Liver (tissue), 8 donors: ENCODE measurements at regions not wholly inside any gene's neighbourhood (a gene's known extent, or its start where the extent isn't known, plus 50 kb on each side); places are given as distances from the start of the nearest gene placed in this dataset.

Experiments used
- DNase-seq: peaks from one replicate; pipeline ENCODE4 v3.0.0-alpha.2; 2017; ENCODE audit warnings: low spot score
- H3K27ac ChIP-seq, 2 donors: one replicate each; pipeline ENCODE4 v1.7.0; 2013; ENCODE audit warnings: inconsistent platforms in 2 of 2, low read length in 2 of 2, control low read depth in 1 of 2, low read depth in 1 of 2, mild to moderate bottlenecking in 1 of 2
- H3K27me3 ChIP-seq, 4 donors: one replicate each; pipeline versions ENCODE4 v1.6.1 to v1.7.0; 2013; ENCODE audit warnings: low read length in 3 of 4, inconsistent platforms in 1 of 4, mild to moderate bottlenecking in 1 of 4, moderate library complexity in 1 of 4; ENCODE audit not compliant: control insufficient read depth in 4 of 4, insufficient read depth in 4 of 4
- H3K36me3 ChIP-seq, 4 donors: one replicate each; pipeline versions ENCODE4 v1.6.1 to v1.7.0; 2013; ENCODE audit warnings: low read length in 3 of 4, mild to moderate bottlenecking in 3 of 4, low read depth in 1 of 4, moderate library complexity in 1 of 4; ENCODE audit not compliant: control insufficient read depth in 4 of 4, insufficient read depth in 3 of 4
- H3K4me1 ChIP-seq, 4 donors: one replicate each; pipeline versions ENCODE4 v1.6.1 to v1.7.0; 2013; ENCODE audit warnings: low read length in 3 of 4, mild to moderate bottlenecking in 3 of 4, moderate library complexity in 1 of 4; ENCODE audit not compliant: control insufficient read depth in 4 of 4, insufficient read depth in 4 of 4
- H3K4me3 ChIP-seq, 3 donors: one replicate each; pipeline versions ENCODE4 v1.6.1 to v1.7.0; 2013; ENCODE audit warnings: low read length in 3 of 3, control low read depth in 1 of 3, low read depth in 1 of 3, mild to moderate bottlenecking in 1 of 3
- H3K9ac ChIP-seq, 2 donors: one replicate each; pipeline ENCODE4 v1.7.0; 2013; ENCODE audit warnings: low read length in 2 of 2, mild to moderate bottlenecking in 2 of 2, moderate library complexity in 2 of 2, control low read depth in 1 of 2, low read depth in 1 of 2
- H3K9me3 ChIP-seq, 4 donors: one replicate each; pipeline versions ENCODE4 v1.6.1 to v1.7.0; 2013; ENCODE audit warnings: low read length in 3 of 4; ENCODE audit not compliant: control insufficient read depth in 4 of 4
- EGR1 ChIP-seq, 2 donors: IDR thresholded peaks; 2 replicates each; pipeline ENCODE4 v1.6.1; 2016 to 2018; ENCODE audit warnings: antibody characterized with exemption in 2 of 2, low read depth in 2 of 2
- FOXA1 ChIP-seq: IDR thresholded peaks from 2 replicates; pipeline ENCODE4 v1.6.1; 2016; ENCODE audit warnings: antibody characterized with exemption
- FOXA2 ChIP-seq: IDR thresholded peaks from 2 replicates; pipeline ENCODE4 v1.6.1; 2016; ENCODE audit warnings: antibody characterized with exemption
- GABPA ChIP-seq, 2 donors: IDR thresholded peaks in 1 of 2; conservative IDR thresholded peaks in 1 of 2; 2 replicates each; pipeline ENCODE4 v1.6.1; 2016; ENCODE audit warnings: antibody characterized with exemption in 2 of 2, mild to moderate bottlenecking in 1 of 2, moderate library complexity in 1 of 2
- HNF4A ChIP-seq, 2 donors: conservative IDR thresholded peaks; 2 replicates each; pipeline ENCODE4 v1.6.1; 2016; ENCODE audit warnings: antibody characterized with exemption in 2 of 2, mild to moderate bottlenecking in 2 of 2
- HNF4G ChIP-seq: IDR thresholded peaks from 2 replicates; pipeline ENCODE4 v1.6.1; 2016; ENCODE audit warnings: antibody characterized with exemption
- JUND ChIP-seq, 2 donors: IDR thresholded peaks; 2 replicates each; pipeline ENCODE4 v1.6.1; 2016; ENCODE audit warnings: antibody characterized with exemption in 2 of 2
- NR2F2 ChIP-seq: IDR thresholded peaks from 2 replicates; pipeline ENCODE4 v1.6.1; 2016; ENCODE audit warnings: antibody characterized with exemption
- RAD21 ChIP-seq, 2 donors: IDR thresholded peaks; 2 replicates each; pipeline ENCODE4 v1.6.1; 2016; ENCODE audit warnings: antibody characterized with exemption in 2 of 2, mild to moderate bottlenecking in 2 of 2
- RXRA ChIP-seq, 2 donors: IDR thresholded peaks; 2 replicates each; pipeline ENCODE4 v1.6.1; 2017 to 2018; ENCODE audit warnings: antibody characterized with exemption in 2 of 2, mild to moderate bottlenecking in 1 of 2
- SP1 ChIP-seq: IDR thresholded peaks from 2 replicates; pipeline ENCODE4 v1.6.1; 2018; ENCODE audit warnings: antibody characterized with exemption, mild to moderate bottlenecking
- TAF1 ChIP-seq: conservative IDR thresholded peaks from 2 replicates; pipeline ENCODE4 v1.6.1; 2016; ENCODE audit warnings: antibody characterized with exemption, mild to moderate bottlenecking
- YY1 ChIP-seq: IDR thresholded peaks from 2 replicates; pipeline ENCODE4 v1.6.1; 2016; ENCODE audit warnings: antibody characterized with exemption, mild to moderate bottlenecking
- WGBS: extraction: QIAGEN DNeasy Blood & Tissue Kit; methylation state at CpG from one replicate; pipeline ENCODE4 v1.1.7; 2013; 5-methylcytosine and 5-hydroxymethylcytosine counted together
- TF ChIP-seq, protein P1 (sequence below): IDR thresholded peaks from 2 replicates; pipeline ENCODE4 v1.6.1; 2016; ENCODE audit warnings: antibody characterized with exemption
- TF ChIP-seq, protein P2 (sequence below): IDR thresholded peaks from 2 replicates; pipeline ENCODE4 v1.6.1; 2016; ENCODE audit warnings: antibody characterized with exemption, mild to moderate bottlenecking
- TF ChIP-seq, protein P3 (sequence below): fragments of 150-350 bp; IDR thresholded peaks from 2 replicates; pipeline ENCODE4 v1.5.1; 2017; ENCODE audit warnings: improper control_type of control experiment, low read depth, low read length; ENCODE audit not compliant: missing input control
- TF ChIP-seq, protein P4 (sequence below): IDR thresholded peaks from 2 replicates; pipeline ENCODE4 v1.6.1; 2016; ENCODE audit warnings: antibody characterized with exemption
- donor health status: healthy.
- donor health status: healthy.
- donor health status: healthy.
- donor health status: healthy.
- donor health status: healthy.

DNA sequence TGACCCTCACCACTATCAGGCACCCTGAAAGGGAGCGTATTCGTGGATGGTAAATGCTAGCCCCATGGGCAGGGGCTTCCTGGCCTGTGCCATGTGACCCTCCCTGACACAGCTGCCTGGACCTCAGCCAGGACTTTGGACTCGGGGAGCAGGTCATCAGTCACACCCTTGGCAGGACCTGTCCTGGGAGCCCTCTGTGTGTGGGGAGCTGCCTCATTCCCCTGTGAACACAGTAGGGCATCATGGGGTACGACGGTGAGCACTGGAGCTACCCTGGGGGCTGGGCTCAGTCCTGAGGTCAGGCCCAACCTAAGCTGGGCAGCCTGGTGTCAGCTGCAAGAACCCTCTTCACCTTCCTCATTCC is 129.3 kb upstream of the FAM20C start:
- no peak overlapping the region for H3K9ac ChIP-seq
- H3K27ac ChIP-seq = no peak overlapping the region
- H3K4me1 ChIP-seq = peaks cover 0 to 3% (median 0%) of the 10 kb centered on the region in 4 donors
- H3K36me3 ChIP-seq = peaks cover 0 to 1% (median 0%) of the 10 kb centered on the region in 4 donors
- 77% methylated on average over 5 of the region's 5 CpGs for WGBS
- TF ChIP-seq FOXA1 (no peak), FOXA2 (no peak), YY1 (no peak), NR2F2 (no peak), EGR1 (IDR thresholded peaks at IDR 0.05; ENCODE audit: low read depth in 2 of 2) (no peak), RXRA (IDR thresholded peaks at IDR 0.05) (no peak), HNF4A (conservative IDR thresholded peaks at IDR 0.05) (no peak), GABPA (IDR thresholded peaks at IDR 0.05 in 1 of 2, conservative IDR thresholded peaks at IDR 0.05 in 1 of 2) (no peak), JUND (IDR thresholded peaks at IDR 0.05) (no peak), HNF4G (no peak), RAD21 (IDR thresholded peaks at IDR 0.05) (no peak), TAF1 (no peak)
- TF ChIP-seq, protein P1, sequence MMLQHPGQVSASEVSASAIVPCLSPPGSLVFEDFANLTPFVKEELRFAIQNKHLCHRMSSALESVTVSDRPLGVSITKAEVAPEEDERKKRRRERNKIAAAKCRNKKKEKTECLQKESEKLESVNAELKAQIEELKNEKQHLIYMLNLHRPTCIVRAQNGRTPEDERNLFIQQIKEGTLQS = no peak
- TF ChIP-seq, protein P2, sequence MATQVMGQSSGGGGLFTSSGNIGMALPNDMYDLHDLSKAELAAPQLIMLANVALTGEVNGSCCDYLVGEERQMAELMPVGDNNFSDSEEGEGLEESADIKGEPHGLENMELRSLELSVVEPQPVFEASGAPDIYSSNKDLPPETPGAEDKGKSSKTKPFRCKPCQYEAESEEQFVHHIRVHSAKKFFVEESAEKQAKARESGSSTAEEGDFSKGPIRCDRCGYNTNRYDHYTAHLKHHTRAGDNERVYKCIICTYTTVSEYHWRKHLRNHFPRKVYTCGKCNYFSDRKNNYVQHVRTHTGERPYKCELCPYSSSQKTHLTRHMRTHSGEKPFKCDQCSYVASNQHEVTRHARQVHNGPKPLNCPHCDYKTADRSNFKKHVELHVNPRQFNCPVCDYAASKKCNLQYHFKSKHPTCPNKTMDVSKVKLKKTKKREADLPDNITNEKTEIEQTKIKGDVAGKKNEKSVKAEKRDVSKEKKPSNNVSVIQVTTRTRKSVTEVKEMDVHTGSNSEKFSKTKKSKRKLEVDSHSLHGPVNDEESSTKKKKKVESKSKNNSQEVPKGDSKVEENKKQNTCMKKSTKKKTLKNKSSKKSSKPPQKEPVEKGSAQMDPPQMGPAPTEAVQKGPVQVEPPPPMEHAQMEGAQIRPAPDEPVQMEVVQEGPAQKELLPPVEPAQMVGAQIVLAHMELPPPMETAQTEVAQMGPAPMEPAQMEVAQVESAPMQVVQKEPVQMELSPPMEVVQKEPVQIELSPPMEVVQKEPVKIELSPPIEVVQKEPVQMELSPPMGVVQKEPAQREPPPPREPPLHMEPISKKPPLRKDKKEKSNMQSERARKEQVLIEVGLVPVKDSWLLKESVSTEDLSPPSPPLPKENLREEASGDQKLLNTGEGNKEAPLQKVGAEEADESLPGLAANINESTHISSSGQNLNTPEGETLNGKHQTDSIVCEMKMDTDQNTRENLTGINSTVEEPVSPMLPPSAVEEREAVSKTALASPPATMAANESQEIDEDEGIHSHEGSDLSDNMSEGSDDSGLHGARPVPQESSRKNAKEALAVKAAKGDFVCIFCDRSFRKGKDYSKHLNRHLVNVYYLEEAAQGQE = no peak
- H3K4me3 ChIP-seq = no peak overlapping the region
- no peaks in the 10 kb centered on the region for H3K9me3 ChIP-seq
- no peaks in the 10 kb centered on the region for H3K27me3 ChIP-seq
- no peak for DNase-seq

DNA sequence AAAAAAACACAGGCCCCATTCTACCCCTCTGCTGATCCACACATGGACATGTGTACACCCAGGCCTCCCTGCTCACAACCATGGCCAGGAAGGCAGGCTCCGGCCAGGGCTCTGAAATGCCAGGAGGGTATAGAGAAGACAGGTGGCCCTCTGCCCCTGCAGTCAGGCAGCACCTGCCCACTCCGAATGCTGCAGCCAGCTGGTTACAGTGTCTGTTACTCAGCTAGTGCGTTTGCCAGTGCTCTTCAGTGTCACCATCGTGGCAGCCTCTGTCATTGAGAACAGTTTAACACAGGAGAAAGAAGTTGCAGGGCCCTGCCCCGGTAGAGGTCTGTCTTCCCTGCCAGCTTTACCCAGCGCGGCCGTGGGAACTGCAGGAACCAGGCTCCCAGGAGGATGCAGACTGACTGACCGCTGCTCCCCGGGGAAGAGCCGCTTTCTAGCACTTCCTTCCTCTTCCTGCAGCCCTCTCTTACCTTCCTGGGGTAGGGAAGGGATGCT is 128.8 kb upstream of the FAM20C start:
- no peak for DNase-seq
- TF ChIP-seq JUND (IDR thresholded peaks at IDR 0.05) (no peak), FOXA2 (no peak), RAD21 (IDR thresholded peaks at IDR 0.05) (no peak)
- Histone ChIP-seq H3K27ac (no peak overlapping the region), H3K4me1 (peaks cover 0 to 3% (median 0%) of the 10 kb centered on the region in 4 donors), H3K4me3 (no peak overlapping the region), H3K27me3 (no peaks in the 10 kb centered on the region), H3K36me3 (peaks cover 0 to 1% (median 0%) of the 10 kb centered on the region in 4 donors), H3K9ac (no peak overlapping the region), H3K9me3 (no peaks in the 10 kb centered on the region)
- 71% methylated on average over 11 of the region's 11 CpGs for WGBS

DNA sequence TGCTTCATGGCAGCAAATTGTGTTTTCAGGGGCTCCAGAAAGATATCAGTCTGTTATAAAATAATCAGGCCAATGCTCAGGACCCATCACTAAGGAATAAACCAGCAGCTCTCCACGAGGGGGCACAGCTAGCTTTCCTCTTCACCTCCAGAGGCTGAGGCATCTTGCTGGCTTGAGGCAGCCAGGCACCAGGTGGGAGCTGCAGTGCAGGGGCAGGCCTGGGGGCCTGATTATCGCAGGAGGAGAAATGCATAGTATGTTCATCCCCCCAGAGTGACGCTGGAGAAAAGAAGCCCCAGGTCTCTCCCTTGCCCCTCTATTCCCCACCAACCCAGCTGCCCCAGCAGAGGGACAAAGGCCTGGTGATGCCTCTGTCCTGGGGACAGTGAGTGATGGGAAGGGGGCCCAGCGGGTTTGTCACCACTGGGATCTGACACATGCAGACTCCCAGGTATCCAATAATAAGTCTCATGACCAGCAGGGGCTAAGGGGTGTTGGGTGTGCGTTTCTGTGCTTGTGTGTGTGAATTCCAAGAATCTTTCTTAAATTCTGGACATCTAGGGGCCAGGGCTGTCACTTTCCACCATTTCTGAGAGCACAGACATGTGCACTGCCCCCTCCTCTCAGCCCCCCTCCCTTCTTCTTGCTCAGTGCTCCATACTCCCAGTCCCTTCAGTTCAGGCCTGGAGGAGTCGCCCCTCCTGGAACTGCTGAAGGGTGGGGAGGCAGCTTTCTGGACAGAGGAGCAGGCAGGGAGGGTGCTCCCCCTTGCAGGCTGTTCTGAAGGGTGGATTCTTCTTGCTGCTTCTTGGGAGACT is 128.1 kb upstream of the FAM20C start:
- DNase-seq = peak; percentile 46
- no peak overlapping the region for H3K27ac ChIP-seq
- H3K9me3 ChIP-seq = no peaks in the 10 kb centered on the region
- H3K36me3 ChIP-seq = peaks cover 0 to 1% (median 0%) of the 10 kb centered on the region in 4 donors
- peaks cover 0 to 3% (median 0%) of the 10 kb centered on the region in 4 donors for H3K4me1 ChIP-seq
- no peak overlapping the region for H3K9ac ChIP-seq
- H3K27me3 ChIP-seq = no peaks in the 10 kb centered on the region
- no peak overlapping the region for H3K4me3 ChIP-seq
- TF ChIP-seq, protein P3, sequence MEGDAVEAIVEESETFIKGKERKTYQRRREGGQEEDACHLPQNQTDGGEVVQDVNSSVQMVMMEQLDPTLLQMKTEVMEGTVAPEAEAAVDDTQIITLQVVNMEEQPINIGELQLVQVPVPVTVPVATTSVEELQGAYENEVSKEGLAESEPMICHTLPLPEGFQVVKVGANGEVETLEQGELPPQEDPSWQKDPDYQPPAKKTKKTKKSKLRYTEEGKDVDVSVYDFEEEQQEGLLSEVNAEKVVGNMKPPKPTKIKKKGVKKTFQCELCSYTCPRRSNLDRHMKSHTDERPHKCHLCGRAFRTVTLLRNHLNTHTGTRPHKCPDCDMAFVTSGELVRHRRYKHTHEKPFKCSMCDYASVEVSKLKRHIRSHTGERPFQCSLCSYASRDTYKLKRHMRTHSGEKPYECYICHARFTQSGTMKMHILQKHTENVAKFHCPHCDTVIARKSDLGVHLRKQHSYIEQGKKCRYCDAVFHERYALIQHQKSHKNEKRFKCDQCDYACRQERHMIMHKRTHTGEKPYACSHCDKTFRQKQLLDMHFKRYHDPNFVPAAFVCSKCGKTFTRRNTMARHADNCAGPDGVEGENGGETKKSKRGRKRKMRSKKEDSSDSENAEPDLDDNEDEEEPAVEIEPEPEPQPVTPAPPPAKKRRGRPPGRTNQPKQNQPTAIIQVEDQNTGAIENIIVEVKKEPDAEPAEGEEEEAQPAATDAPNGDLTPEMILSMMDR = peak; percentile 49
- TF ChIP-seq SP1 (no peak), TAF1 (no peak), RAD21 (IDR thresholded peaks at IDR 0.05) (peak; percentile 78 to 85), HNF4G (no peak)
- TF ChIP-seq, protein P4, sequence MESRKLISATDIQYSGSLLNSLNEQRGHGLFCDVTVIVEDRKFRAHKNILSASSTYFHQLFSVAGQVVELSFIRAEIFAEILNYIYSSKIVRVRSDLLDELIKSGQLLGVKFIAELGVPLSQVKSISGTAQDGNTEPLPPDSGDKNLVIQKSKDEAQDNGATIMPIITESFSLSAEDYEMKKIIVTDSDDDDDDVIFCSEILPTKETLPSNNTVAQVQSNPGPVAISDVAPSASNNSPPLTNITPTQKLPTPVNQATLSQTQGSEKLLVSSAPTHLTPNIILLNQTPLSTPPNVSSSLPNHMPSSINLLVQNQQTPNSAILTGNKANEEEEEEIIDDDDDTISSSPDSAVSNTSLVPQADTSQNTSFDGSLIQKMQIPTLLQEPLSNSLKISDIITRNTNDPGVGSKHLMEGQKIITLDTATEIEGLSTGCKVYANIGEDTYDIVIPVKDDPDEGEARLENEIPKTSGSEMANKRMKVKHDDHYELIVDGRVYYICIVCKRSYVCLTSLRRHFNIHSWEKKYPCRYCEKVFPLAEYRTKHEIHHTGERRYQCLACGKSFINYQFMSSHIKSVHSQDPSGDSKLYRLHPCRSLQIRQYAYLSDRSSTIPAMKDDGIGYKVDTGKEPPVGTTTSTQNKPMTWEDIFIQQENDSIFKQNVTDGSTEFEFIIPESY = no peak
- WGBS = 72% methylated on average over 6 of the region's 6 CpGs
